Superior temporal gyrus (tissue), 1 donor: ENCODE measurements at regions not wholly inside any gene's neighbourhood (a gene's known extent, or its start where the extent isn't known, plus 50 kb on each side); places are given as distances from the start of the nearest gene placed in this dataset.

Experiments
- DNase-seq: peaks from one replicate; pipeline ENCODE4 v3.0.0-alpha.2; 2016; ENCODE audit errors: extremely low spot score

GRCh38 chr18:2415656-2416055 lies 155.6 kb downstream of the METTL4 start:
- DNase-seq, result no peak

GRCh38 chr18:2417861-2418610 lies 153.3 kb downstream of the METTL4 start:
- DNase-seq, result no peak

GRCh38 chr18:2420367-2420766 lies 150.9 kb downstream of the METTL4 start:
- DNase-seq, result no peak

- no peak for DNase-seq
Measured at GRCh38 chr18:2423761-2424160, 147.5 kb downstream of the METTL4 start.

- no peak for DNase-seq
Measured at GRCh38 chr18:2424420-2424819, 146.9 kb downstream of the METTL4 start.

GRCh38 chr18:2425426-2426317 lies 145.6 kb downstream of the METTL4 start:
- DNase-seq, result no peak

GRCh38 chr18:2430191-2430590 lies 141.1 kb downstream of the METTL4 start:
- DNase-seq, result no peak

- DNase-seq, result no peak
Measured at GRCh38 chr18:2431806-2432205, 139.5 kb downstream of the METTL4 start.

- DNase-seq, result no peak
Measured at GRCh38 chr18:2433366-2433765, 137.9 kb downstream of the METTL4 start.

- DNase-seq, result no peak
Measured at GRCh38 chr18:2441544-2441943, 129.8 kb downstream of the METTL4 start.

- DNase-seq, result no peak
Measured at GRCh38 chr18:2442006-2442405, 129.3 kb downstream of the METTL4 start.

- DNase-seq, result no peak
Measured at GRCh38 chr18:2442726-2443275, 128.5 kb downstream of the METTL4 start.

- no peak for DNase-seq
Measured at GRCh38 chr18:2444201-2444875, 127.0 kb downstream of the METTL4 start.

GRCh38 chr18:2448565-2449151 lies 122.6 kb downstream of the METTL4 start:
- no peak for DNase-seq

- no peak for DNase-seq
Measured at GRCh38 chr18:2451556-2451955, 119.7 kb downstream of the METTL4 start.

GRCh38 chr18:2459886-2460285 lies 111.4 kb downstream of the METTL4 start:
- DNase-seq, result no peak

- DNase-seq, result no peak
Measured at GRCh38 chr18:2466978-2467377, 104.3 kb downstream of the METTL4 start.

- no peak for DNase-seq
Measured at GRCh38 chr18:2468051-2468450, 103.3 kb downstream of the METTL4 start.

GRCh38 chr18:2471523-2471922 lies 99.8 kb downstream of the METTL4 start:
- no peak for DNase-seq

- DNase-seq, result no peak
Measured at GRCh38 chr18:2478662-2479061, 92.6 kb downstream of the METTL4 start.

- no peak for DNase-seq
Measured at GRCh38 chr18:2480536-2480935, 90.8 kb downstream of the METTL4 start.
